H1 (cell line): ENCODE measurements at regions not wholly inside any gene's neighbourhood (a gene's known extent, or its start where the extent isn't known, plus 50 kb on each side); places are given as distances from the start of the nearest gene placed in this dataset.

Experiments
- CTCF ChIA-PET: fragments of 300-600 bp; sonication (Branson Sonifier 250); formaldehyde crosslinking; loops from one replicate; lab custom pipeline; 2021; ENCODE audit not compliant: partially characterized antibody; lab: Charles Lee
- POLR2A ChIA-PET: fragments of 300-600 bp; sonication (Branson Sonifier 250); formaldehyde crosslinking; loops from one replicate; lab custom pipeline; 2021; ENCODE audit warnings: inconsistent platforms; ENCODE audit not compliant: partially characterized antibody; lab: Charles Lee
- DNase-seq, 2 experiments: peaks; one replicate each; pipeline versions ENCODE4 v3.0.0 to v3.0.0-alpha.2; 2010 to 2022; ENCODE audit warnings: low spot score in 2 of 2, low read depth in 1 of 2, mixed read lengths in 1 of 2
- FAIRE-seq: peaks from 2 replicates; lab custom pipeline; 2011; peaks lifted over from hg19 to GRCh38; lab: Jason Lieb, UNC
- H2AFZ ChIP-seq: 2 replicates; pipeline ENCODE4 v1.8.1; 2012; ENCODE audit warnings: low read length, inconsistent platforms
- H2AK5ac ChIP-seq: 2 replicates; pipeline ENCODE4 v1.6.1; 2013; ENCODE audit warnings: low read depth, low read length
- H2BK120ac ChIP-seq: replicated peaks from 2 replicates; pipeline ENCODE3; 2013; ENCODE audit warnings: low read depth, low read length, inconsistent platforms
- H2BK12ac ChIP-seq: 2 replicates; pipeline ENCODE4 v1.6.1; 2013; ENCODE audit warnings: low read depth, low read length
- H2BK15ac ChIP-seq: 2 replicates; pipeline ENCODE4 v1.6.1; 2013; ENCODE audit warnings: low read length
- H2BK20ac ChIP-seq: 2 replicates; pipeline ENCODE4 v1.6.1; 2013; ENCODE audit warnings: low read length
- H2BK5ac ChIP-seq: 2 replicates; pipeline ENCODE4 v1.6.1; 2013; ENCODE audit warnings: low read depth, low read length
- H3K14ac ChIP-seq: 2 replicates; pipeline ENCODE4 v1.6.1; 2013; ENCODE audit warnings: inconsistent platforms; ENCODE audit not compliant: insufficient read length
- H3K18ac ChIP-seq: 2 replicates; pipeline ENCODE4 v1.6.1; 2013; ENCODE audit warnings: low read length; ENCODE audit errors: extremely low read depth
- H3K23ac ChIP-seq: 2 replicates; pipeline ENCODE4 v1.6.1; 2013; ENCODE audit warnings: inconsistent platforms; ENCODE audit not compliant: insufficient read length
- H3K23me2 ChIP-seq: 2 replicates; pipeline ENCODE4 v1.6.1; 2013; ENCODE audit warnings: low read depth, low read length
- H3K27ac ChIP-seq: 2 replicates; pipeline ENCODE4 v1.6.1; 2011; ENCODE audit warnings: low read depth, low read length, inconsistent platforms
- H3K27me3 ChIP-seq, 4 experiments: replicated peaks in 1 of 4; 1 replicate in 1 of 4; 2 replicates in 3 of 4; pipeline versions ENCODE4 v1.6.1 to v1.8.1; 2011 to 2013; ENCODE audit warnings: low read length in 3 of 4, mild to moderate bottlenecking in 3 of 4, inconsistent platforms in 2 of 4, mixed read lengths in 2 of 4, moderate library complexity in 1 of 4; ENCODE audit not compliant: control insufficient read depth in 3 of 4, insufficient read depth in 3 of 4; ENCODE audit errors: extremely low read depth in 1 of 4
- H3K36me3 ChIP-seq, 4 experiments: 2 replicates each; pipeline versions ENCODE4 v1.6.1 to v1.8.1; 2011 to 2013; ENCODE audit warnings: mild to moderate bottlenecking in 4 of 4, low read length in 3 of 4, moderate library complexity in 2 of 4, control low read depth in 1 of 4, inconsistent platforms in 1 of 4; ENCODE audit not compliant: insufficient read depth in 4 of 4, control insufficient read depth in 2 of 4
- H3K4ac ChIP-seq: replicated peaks from 2 replicates; pipeline ENCODE3; 2013; ENCODE audit warnings: low read length, low read depth, mixed read lengths, inconsistent platforms; ENCODE audit not compliant: insufficient read length
- H3K4me1 ChIP-seq, 4 experiments: replicated peaks in 1 of 4; 1 replicate in 1 of 4; 2 replicates in 3 of 4; pipeline versions ENCODE4 v1.6.1 to v1.8.1; 2011 to 2013; ENCODE audit warnings: low read length in 3 of 4, inconsistent platforms in 2 of 4, mixed read lengths in 1 of 4; ENCODE audit not compliant: insufficient read depth in 4 of 4, control insufficient read depth in 3 of 4
- H3K4me2 ChIP-seq, 2 experiments: 2 replicates each; pipeline versions ENCODE4 v1.6.1 to v1.8.1; 2011 to 2013; ENCODE audit warnings: low read depth in 2 of 2, low read length in 2 of 2, control low read depth in 1 of 2, inconsistent platforms in 1 of 2, mild to moderate bottlenecking in 1 of 2; ENCODE audit not compliant: insufficient read depth in 1 of 2
- H3K4me3 ChIP-seq, 4 experiments: fragments of 200-600, 300-600 bp in 1 of 4; sonication (generic), shearing (Covaris generic), sonication (Bioruptor Twin) in 1 of 4; 2 replicates each; pipeline versions ENCODE4 v1.5.1 to v1.8.1; 2011 to 2016; ENCODE audit warnings: low read length in 4 of 4, low read depth in 3 of 4, control low read depth in 2 of 4, inconsistent platforms in 2 of 4, mild to moderate bottlenecking in 2 of 4, mixed read lengths in 1 of 4, moderate library complexity in 1 of 4; ENCODE audit not compliant: insufficient read depth in 2 of 4; ENCODE audit errors: extremely low read depth in 1 of 4
- H3K56ac ChIP-seq: replicated peaks from 2 replicates; pipeline ENCODE3; 2013; ENCODE audit warnings: low read depth, mild to moderate bottlenecking, mixed read lengths, low read length, inconsistent platforms; ENCODE audit not compliant: insufficient read length
- H3K79me1 ChIP-seq: 2 replicates; pipeline ENCODE4 v1.6.1; 2013; ENCODE audit warnings: low read depth, low read length, control low read depth
- H3K79me2 ChIP-seq, 2 experiments: 2 replicates each; pipeline versions ENCODE4 v1.6.1 to v1.8.1; 2012 to 2013; ENCODE audit warnings: low read length in 2 of 2, mild to moderate bottlenecking in 2 of 2, inconsistent platforms in 1 of 2; ENCODE audit not compliant: insufficient read depth in 2 of 2, control insufficient read depth in 1 of 2
- H3K9ac ChIP-seq, 4 experiments: replicated peaks in 1 of 4; 1 replicate in 1 of 4; 2 replicates in 3 of 4; pipeline versions ENCODE4 v1.6.1 to v1.8.1; 2011 to 2013; ENCODE audit warnings: low read depth in 3 of 4, low read length in 3 of 4, control low read depth in 2 of 4, mild to moderate bottlenecking in 2 of 4, moderate library complexity in 2 of 4, inconsistent platforms in 1 of 4; ENCODE audit errors: extremely low read depth in 1 of 4
- H3K9me3 ChIP-seq, 2 experiments: 2 replicates each; pipeline versions ENCODE4 v1.6.1 to v1.8.1; 2012 to 2013; ENCODE audit warnings: mild to moderate bottlenecking in 2 of 2, moderate library complexity in 2 of 2, control low read depth in 1 of 2, inconsistent platforms in 1 of 2, low read depth in 1 of 2, low read length in 1 of 2, mixed read lengths in 1 of 2; ENCODE audit not compliant: insufficient read depth in 2 of 2
- H4K20me1 ChIP-seq, 2 experiments: replicated peaks in 1 of 2; 2 replicates each; pipeline versions ENCODE3 to v1.8.1; 2011 to 2013; ENCODE audit warnings: inconsistent platforms in 2 of 2, low read length in 2 of 2, mild to moderate bottlenecking in 1 of 2; ENCODE audit not compliant: insufficient read depth in 2 of 2, control insufficient read depth in 1 of 2
- H4K5ac ChIP-seq: 2 replicates; pipeline ENCODE4 v1.6.1; 2013; ENCODE audit warnings: low read length, low read depth, mixed read lengths, inconsistent platforms; ENCODE audit not compliant: insufficient read length
- H4K8ac ChIP-seq: 2 replicates; pipeline ENCODE4 v1.8.0; 2013; ENCODE audit warnings: mild to moderate bottlenecking, moderate library complexity, low read length, inconsistent platforms; ENCODE audit not compliant: insufficient read depth; ENCODE audit errors: extremely low read depth
- H4K91ac ChIP-seq: replicated peaks from 2 replicates; pipeline ENCODE3; 2013; ENCODE audit warnings: low read length, mixed read lengths, inconsistent platforms; ENCODE audit not compliant: insufficient read length
- ATF2 ChIP-seq: IDR thresholded peaks from 2 replicates; pipeline ENCODE4 v1.6.1; 2012; ENCODE audit warnings: low read length, inconsistent platforms
- CBX5 ChIP-seq: fragments of 300-800, 300-1000 bp; sonication (generic); IDR thresholded peaks from 2 replicates; pipeline ENCODE4 v1.7.1; 2016; ENCODE audit warnings: antibody characterized with exemption, low read length, low read depth
- CREB1 ChIP-seq: IDR thresholded peaks from 2 replicates; pipeline ENCODE4 v1.6.1; 2012; ENCODE audit warnings: inconsistent platforms
- MAX ChIP-seq: IDR thresholded peaks from 2 replicates; pipeline ENCODE4 v1.6.1; 2012; ENCODE audit warnings: inconsistent platforms
- POLR2A ChIP-seq, 2 experiments: IDR thresholded peaks; 1 replicate in 1 of 2; 2 replicates in 1 of 2; pipeline ENCODE4 v1.6.1; 2011; ENCODE audit warnings: low read depth in 2 of 2, low read length in 2 of 2, mild to moderate bottlenecking in 2 of 2; ENCODE audit errors: control extremely low read depth in 1 of 2
- POLR2AphosphoS5 ChIP-seq: IDR thresholded peaks from 2 replicates; pipeline ENCODE4 v1.6.1; 2011; ENCODE audit warnings: low read depth, low read length
- SIX5 ChIP-seq: IDR thresholded peaks from 2 replicates; pipeline ENCODE4 v1.6.1; 2011; ENCODE audit warnings: mild to moderate bottlenecking, low read depth, low read length
- SP4 ChIP-seq: IDR thresholded peaks from 2 replicates; pipeline ENCODE4 v1.6.1; 2012; ENCODE audit warnings: low read length, inconsistent platforms
- TEAD4 ChIP-seq: IDR thresholded peaks from 2 replicates; pipeline ENCODE4 v1.6.1; 2012; ENCODE audit warnings: low read depth, low read length, inconsistent platforms, mixed read lengths
- ZNF274 ChIP-seq: IDR thresholded peaks from 2 replicates; pipeline ENCODE4 v1.7.0; 2012; ENCODE audit warnings: low read length, borderline replicate concordance; ENCODE audit errors: extremely low read depth
- WGBS, 2 experiments: shearing (Covaris generic) in 1 of 2; methylation state at CpG; one replicate each; pipeline versions ENCODE4 v1.1.6 to v1.1.7; 2013 to 2015; ENCODE audit warnings: low lambda C conversion rate in 2 of 2, mixed read lengths in 2 of 2, inconsistent platforms in 1 of 2, low coverage in 1 of 2, missing lambda C conversion rate in 1 of 2; ENCODE audit not compliant: insufficient replicate concordance in 2 of 2, insufficient coverage in 1 of 2, insufficient read length in 1 of 2; ENCODE audit errors: extremely low coverage in 1 of 2, missing lambda C conversion rate in 1 of 2; 5-methylcytosine and 5-hydroxymethylcytosine counted together

- no peak for FAIRE-seq
- H2AK5ac ChIP-seq = no peak overlapping the region
- no peak overlapping the region for H3K27ac ChIP-seq
Observed at GRCh38 chr4:57184378-57185029, 74.3 kb upstream of the IGFBP7 start.

More at GRCh38 chr4:57184378-57185029, 74.3 kb upstream of the IGFBP7 start:
- no peak overlapping the region for H2BK15ac ChIP-seq
- H3K36me3 ChIP-seq = no peaks in the 10 kb centered on the region
- 0 out of 2 replicates have a peak overlapping the region, but pooled peaks have one; percentile 5 for H2AFZ ChIP-seq
- no peak overlapping the region for H2BK20ac ChIP-seq
- no peak overlapping the region for H2BK5ac ChIP-seq
- H2BK120ac ChIP-seq = no peak overlapping the region
- H2BK12ac ChIP-seq = no peak overlapping the region; the same call in 1 of the 2 replicates
- H3K4me2 ChIP-seq = no peak overlapping the region
- no peak overlapping the region for H3K23ac ChIP-seq
- no peaks in the 10 kb centered on the region for H4K20me1 ChIP-seq
- no peak overlapping the region for H3K56ac ChIP-seq
- H3K9me3 ChIP-seq = no peaks in the 10 kb centered on the region
- H3K4me1 ChIP-seq = peaks cover 0 to 8% (median 4%) of the 10 kb centered on the region in 4 experiments; a peak in 3 of 7 replicates
- POLR2A ChIA-PET = no interaction called here
- H3K27me3 ChIP-seq = no peaks in the 10 kb centered on the region; a peak in 1 of 7 replicates
- no peaks in the 10 kb centered on the region for H3K23me2 ChIP-seq
- H3K14ac ChIP-seq = no peak overlapping the region
- H3K79me1 ChIP-seq = no peaks in the 10 kb centered on the region
- no peak overlapping the region for H4K8ac ChIP-seq
- no peak overlapping the region for H4K5ac ChIP-seq
- no peak for DNase-seq
- H3K4ac ChIP-seq = no peak overlapping the region
- WGBS, 2 experiments = 89% methylated on average over 18 of the region's 18 CpGs; no CpG with 5 or more reads in 1 of the 2 experiments
- CTCF ChIA-PET = interaction anchor here (1.0 to 1.2 kb wide), 2 partner anchors 20 to 146 kb away, joined by 3 read pairs; no protein-coding TSS in a partner anchor
- H4K91ac ChIP-seq = no peak overlapping the region
- no peak for TF ChIP-seq ATF2
- TF ChIP-seq POLR2AphosphoS5 = no peak
- no peak for TF ChIP-seq SP4
- TF ChIP-seq MAX = no peak
- no peak for TF ChIP-seq POLR2A (IDR thresholded peaks at IDR 0.05; ENCODE audit: control extremely low read depth in 1 of 2, low read depth in 2 of 2, low read length in 2 of 2)
- TF ChIP-seq SIX5 = no peak
- TF ChIP-seq CBX5 = no peak
- TF ChIP-seq CREB1 = no peak
- no peak for TF ChIP-seq ZNF274
- TF ChIP-seq TEAD4 = no peak
- H3K9ac ChIP-seq = no peak overlapping the region
- H3K79me2 ChIP-seq = no peaks in the 10 kb centered on the region
- no peak overlapping the region for H3K18ac ChIP-seq
- H3K4me3 ChIP-seq = no peak overlapping the region
